ENCODE measurements at regions not wholly inside any gene's neighbourhood (a gene's known extent, or its start where the extent isn't known, plus 50 kb on each side); places are given as distances from the start of the nearest gene placed in this dataset.

DNA sequence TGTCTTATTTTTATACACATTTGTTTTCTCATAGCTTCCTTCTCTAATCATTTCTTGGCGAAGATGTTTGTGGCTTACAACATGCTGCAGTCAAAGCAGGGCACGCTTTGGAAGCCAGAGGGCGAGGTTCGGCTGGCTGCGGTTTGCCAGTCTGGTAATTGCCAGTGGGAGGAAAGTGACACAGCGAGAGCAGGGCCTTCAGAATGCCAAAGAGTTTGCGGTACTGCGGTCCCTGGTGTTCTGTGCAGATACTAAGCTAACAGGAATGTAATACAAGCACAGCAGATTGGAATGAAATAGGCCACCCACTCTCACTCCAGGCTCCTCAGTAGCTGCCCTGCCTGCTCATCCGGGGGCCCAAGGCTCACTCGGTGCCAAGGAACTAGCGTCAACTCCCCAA is 58.7 kb upstream of the TGM3 start:
- DNase-seq = peak; percentile 65

DNA sequence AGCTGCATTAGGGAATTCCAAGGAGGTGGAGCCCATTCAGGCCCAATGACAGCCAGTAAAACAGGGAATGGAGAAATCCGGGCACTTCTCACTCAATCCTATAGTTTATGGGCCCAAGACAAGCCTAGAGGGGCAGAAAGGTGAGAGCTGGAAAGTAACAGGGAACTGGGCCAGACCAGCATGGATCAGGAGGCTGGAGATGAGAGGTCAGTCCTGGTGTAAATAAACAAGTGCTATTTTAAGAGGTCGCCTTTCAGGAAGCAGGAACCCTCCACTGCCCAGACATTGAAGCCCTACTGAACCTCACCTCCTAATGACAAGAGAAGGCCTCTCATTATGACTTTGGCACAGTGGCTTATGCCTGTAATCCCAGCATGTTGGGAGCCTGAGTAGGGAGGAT is 57.2 kb upstream of the TGM3 start:
- no peak for DNase-seq

DNA sequence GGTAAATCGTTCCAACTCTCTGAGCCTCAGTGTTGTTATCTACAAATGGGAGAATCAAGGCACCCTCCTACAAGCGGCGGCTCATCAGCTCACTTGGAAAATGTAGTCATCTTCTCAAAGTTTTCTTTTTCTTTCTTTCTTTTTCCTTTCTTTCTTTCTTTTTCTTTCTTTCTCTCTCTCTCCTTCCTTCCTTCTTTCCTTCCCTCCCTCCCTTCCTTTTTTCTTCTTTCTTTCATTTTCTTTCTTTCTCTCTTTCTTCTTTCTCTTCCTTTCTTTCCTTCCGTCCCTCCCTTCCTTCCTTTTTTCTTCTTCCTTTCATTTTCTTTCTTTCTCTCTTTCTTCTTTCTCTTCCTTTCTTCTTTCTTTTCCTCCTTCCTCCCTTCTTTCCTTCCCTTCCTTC is 55.0 kb upstream of the TGM3 start:
- no peak for DNase-seq

DNA sequence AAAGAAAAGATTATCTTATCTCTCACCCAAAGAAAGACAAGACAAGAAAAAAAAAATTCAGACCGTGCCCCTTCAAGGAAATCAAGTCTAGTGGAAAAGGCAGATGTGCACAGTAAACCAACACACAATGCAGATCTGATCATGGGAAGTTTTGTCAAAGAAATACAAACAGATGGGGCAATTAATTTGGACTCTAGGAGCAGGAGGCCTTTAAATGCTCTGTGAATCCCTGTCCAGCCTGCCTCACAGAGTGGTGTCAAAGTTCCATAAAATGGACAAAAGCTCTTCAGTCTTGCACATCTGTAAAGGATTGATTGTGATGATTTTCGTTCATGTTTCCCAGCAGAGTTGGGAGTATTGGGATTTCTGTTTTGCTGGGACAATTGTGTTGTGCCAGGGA is 53.1 kb upstream of the TGM3 start:
- DNase-seq = no peak

DNA sequence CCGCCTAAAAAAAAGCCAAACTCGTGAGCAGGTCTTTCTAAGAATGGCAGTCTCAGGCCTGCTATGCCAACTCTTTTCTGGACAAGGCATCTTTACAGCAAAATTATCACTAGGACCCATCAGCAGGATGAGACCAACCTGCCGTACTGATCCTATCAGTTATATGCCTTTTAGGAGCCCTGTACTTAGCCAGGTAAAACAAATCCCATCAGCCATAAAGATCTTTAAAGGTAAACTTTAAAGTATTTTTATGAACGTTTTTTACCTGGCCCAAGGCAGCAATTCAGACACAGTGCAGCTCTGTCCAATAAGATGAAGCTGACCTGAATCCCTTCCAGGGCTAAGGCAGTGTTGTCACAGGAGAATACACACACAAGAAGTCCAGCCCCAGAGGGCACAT is 51.3 kb upstream of the TGM3 start:
- no peak for DNase-seq

DNA sequence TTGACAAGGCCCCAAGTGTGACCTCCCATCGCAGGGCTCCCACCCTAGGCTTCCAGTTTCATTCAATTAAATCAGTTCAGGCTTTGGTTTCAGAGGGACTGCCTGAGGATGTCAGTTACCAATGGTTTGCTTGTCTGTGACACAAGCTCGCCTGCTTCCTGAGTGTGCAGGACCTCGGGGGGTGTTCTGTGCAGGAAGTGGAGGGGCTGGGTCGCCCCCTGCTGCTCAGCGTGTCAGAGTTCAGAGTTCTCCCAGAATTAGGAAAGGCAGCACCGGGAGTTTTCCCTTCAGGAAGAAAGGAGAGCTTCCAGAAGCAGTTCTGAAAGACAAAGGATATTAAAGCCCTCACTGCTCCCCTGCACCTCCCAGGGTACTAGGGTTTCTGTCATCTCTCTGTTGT is 50.8 kb upstream of the TGM3 start:
- no peak for DNase-seq

DNA sequence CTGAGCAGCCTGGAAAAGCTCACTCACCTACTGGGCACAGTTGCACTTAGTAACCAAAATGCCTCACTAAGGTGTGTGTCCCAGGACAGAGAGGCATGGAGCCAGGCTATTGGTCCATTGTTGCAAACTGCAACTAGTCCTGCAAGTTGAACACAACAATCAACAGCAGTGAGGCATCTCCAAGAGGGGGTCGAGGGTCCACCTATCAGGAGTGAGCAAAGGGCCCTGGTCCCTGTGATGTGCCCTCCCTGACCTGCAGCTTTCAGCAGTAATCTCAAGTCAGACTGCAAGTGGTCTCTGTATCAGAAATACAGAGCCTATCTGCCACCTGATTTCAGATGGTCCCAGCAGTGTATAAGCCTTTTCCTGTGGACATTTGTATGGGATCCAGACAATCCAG is 50.2 kb upstream of the TGM3 start:
- DNase-seq = no peak

All from OCI-M1 (cell line).